T47D (cell line): ENCODE measurements at regions not wholly inside any gene's neighbourhood (a gene's known extent, or its start where the extent isn't known, plus 50 kb on each side); places are given as distances from the start of the nearest gene placed in this dataset.

Experiments
- DNase-seq, 2 experiments: peaks; one replicate each; pipeline versions ENCODE4 v3.0.0 to v3.0.0-alpha.2; 2011 to 2012; ENCODE audit warnings: low read depth in 1 of 2, low spot score in 1 of 2
- JUND ChIP-seq: IDR thresholded peaks from 2 replicates; pipeline ENCODE4 v1.6.1; 2012; ENCODE audit warnings: low read depth
- in situ Hi-C: cut with HindIII; loops from 2 replicates; pipeline ENCODE4 v1.10.0; 2016; ENCODE audit warnings: low sequenced_read_pairs, low pct_unique_long_range_greater_than_20kb

DNA sequence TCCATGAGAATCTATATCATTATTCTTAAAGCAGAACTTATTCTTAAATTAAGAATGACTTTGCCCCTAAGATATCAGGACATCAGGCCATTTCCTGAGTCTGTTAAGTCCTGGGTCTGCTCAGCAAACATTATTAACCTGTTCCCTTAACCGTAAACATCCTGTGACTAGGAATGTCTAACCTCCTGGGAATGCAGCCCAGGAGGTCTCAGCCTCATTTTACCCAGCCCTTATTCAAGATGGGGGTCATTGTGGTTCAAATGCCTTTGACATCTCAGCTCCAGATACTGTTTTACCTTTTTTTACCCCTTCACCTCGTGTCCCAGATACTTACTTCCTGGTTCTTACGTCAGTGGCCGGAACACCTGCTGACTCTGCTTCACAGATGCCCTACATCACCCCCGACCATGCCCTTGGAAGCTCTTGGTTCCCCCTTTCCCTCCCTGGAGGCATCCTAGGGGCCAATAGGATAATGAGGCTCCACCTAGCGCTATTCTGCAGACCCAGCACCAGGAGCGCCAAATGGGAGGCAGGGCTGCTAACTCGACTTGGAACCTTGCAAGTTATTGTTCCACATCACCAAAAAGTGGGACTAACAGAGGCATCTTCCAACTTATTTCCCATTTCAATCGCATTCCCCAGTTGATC is 182.5 kb downstream of the MED10 start:
- DNase-seq = no peak
- in situ Hi-C loops = no loop called here
- no peak for TF ChIP-seq JUND

DNA sequence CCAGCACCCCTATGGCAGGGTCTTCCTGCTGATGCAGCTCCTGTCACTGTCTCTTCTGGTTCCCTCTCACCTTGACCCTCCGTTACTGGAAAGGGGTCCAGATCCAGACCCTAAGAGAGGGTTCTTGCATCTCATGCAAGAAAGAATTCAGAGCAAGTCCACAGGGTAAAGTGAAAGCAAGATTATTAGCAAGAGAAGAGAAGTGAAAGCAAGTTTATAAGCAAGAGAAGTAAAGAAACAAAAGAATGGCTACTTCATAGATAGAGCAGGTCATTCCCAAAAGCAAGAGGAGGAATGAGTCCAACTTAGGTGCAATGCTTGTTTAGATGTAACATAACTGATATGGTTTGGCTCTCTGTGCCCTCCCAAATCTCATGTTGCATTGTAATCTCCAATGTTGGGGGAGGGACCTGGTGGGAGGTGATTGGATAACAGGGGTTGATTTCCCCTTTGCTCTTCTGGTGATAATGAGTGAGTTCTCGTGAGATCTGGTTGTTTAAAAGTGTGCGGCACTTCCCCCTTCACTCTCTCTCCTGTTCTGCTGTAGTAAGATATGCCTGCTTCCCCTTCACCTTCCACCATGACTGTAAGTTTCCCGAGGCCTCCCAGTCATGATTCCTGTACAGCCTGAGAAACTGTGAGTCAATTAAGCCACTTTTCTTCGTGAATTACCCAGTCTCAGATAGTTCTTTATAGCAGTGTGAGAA is 183.3 kb downstream of the MED10 start:
- in situ Hi-C loops = no loop called here
- no peak for DNase-seq

GRCh38 chr5:6194261-6194875 is 184.0 kb downstream of the MED10 start:
- no peak for DNase-seq
- in situ Hi-C loops = no loop called here
- no peak for TF ChIP-seq JUND

More for the DNA sequence above, 183.3 kb downstream of the MED10 start:
- no peak for TF ChIP-seq JUND

GRCh38 chr5:6193310-6193709 is 185.0 kb downstream of the MED10 start:
- no peak for TF ChIP-seq JUND
- in situ Hi-C loops = no loop called here
- DNase-seq = peak in 1 of 2 experiments; percentile 54

- no peak for TF ChIP-seq JUND
- in situ Hi-C loops = no loop called here
- DNase-seq = no peak
Observed at GRCh38 chr5:6190838-6191237, 187.5 kb downstream of the MED10 start.

GRCh38 chr5:6188976-6189375 is 189.4 kb downstream of the MED10 start:
- in situ Hi-C loops = no loop called here
- TF ChIP-seq JUND = no peak
- DNase-seq = no peak

DNA sequence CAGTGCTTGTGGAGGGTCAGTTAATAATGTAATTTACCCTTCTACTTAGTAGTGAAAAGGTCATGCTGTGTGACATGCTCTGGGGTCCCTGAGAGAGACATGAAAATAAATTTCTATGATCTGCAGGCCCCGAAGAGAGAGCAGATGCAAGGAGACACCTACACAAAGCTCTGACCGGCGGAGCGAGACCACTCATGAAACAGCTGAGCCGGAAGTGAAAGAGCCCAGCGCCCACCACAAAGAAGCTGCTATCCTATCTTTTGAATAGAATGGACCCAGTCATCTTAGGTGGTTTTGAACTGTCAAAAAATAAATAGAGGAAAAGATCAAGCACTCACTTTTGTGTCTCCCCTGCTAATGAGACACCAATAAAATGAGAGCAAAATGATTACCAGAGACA is 190.0 kb downstream of the MED10 start:
- no peak for TF ChIP-seq JUND
- no peak for DNase-seq
- in situ Hi-C loops = no loop called here

GRCh38 chr5:6187501-6187900 is 190.8 kb downstream of the MED10 start:
- in situ Hi-C loops = no loop called here
- no peak for DNase-seq
- TF ChIP-seq JUND = no peak

GRCh38 chr5:6185574-6185973 is 192.8 kb downstream of the MED10 start:
- in situ Hi-C loops = no loop called here
- DNase-seq = no peak

GRCh38 chr5:6184481-6184880 is 193.9 kb downstream of the MED10 start:
- in situ Hi-C loops = no loop called here

More at GRCh38 chr5:6185574-6185973, 192.8 kb downstream of the MED10 start:
- TF ChIP-seq JUND = no peak

GRCh38 chr5:6183391-6184390 is 194.7 kb downstream of the MED10 start:
- no peak for TF ChIP-seq JUND
- DNase-seq = no peak
- in situ Hi-C loops = no loop called here

More at GRCh38 chr5:6184481-6184880, 193.9 kb downstream of the MED10 start:
- no peak for TF ChIP-seq JUND
- no peak for DNase-seq

DNA sequence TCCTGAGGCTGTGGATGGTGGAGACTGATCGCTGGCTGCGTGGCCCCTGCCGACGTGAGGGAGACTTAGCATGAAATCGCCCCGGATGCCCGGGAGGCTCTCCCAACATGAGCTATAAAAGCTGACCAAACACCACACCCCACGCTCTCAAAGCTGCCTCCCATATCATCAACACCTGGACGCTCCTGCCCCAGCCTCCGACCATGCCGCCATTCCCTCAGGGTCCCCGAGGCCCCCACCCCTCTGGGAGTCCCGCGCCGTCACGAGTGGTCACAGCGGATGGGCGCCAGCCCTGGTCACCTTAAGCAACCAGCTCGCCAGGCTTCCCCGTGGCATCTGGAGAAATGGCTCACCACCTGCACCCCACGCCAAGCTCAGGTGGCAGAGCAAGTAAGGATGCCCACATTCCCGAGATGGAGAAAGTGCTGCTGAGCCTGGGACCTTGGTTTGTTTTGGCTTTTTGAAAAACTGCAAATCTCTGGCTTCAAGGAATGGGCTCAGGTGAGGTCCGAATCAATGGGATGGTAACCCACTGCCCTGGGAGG is 196.0 kb downstream of the MED10 start:
- in situ Hi-C loops = no loop called here
- TF ChIP-seq JUND = no peak
- DNase-seq = no peak
